ENCODE measurements at regions not wholly inside any gene's neighbourhood (a gene's known extent, or its start where the extent isn't known, plus 50 kb on each side); places are given as distances from the start of the nearest gene placed in this dataset.

- ChIA-PET POLR2A (ENCODE audit: low non-redundant PET) (no interaction called here), CTCF (interaction anchor here (0.7 kb wide), 1 partner anchor 234 kb away, joined by 3 read pairs; no protein-coding TSS in a partner anchor)
- no TSS peak for BruUV-seq (replicated peaks)
- Histone ChIP-seq H3K4me3 (ENCODE audit: low read depth, low read length, poor library complexity, severe bottlenecking) (no peak overlapping the region), H3K4me1 (ENCODE audit: insufficient read depth, low read length, poor library complexity, severe bottlenecking) (no peaks in the 10 kb centered on the region), H3K36me3 (ENCODE audit: insufficient read depth, low read length, poor library complexity, severe bottlenecking) (no peaks in the 10 kb centered on the region), H3K27me3 (replicated peaks; ENCODE audit: insufficient read depth, low read depth, low read length, poor library complexity) (no peaks in the 10 kb centered on the region), H3K9me3 (ENCODE audit: low read depth, low read length, poor library complexity, severe bottlenecking) (no peaks in the 10 kb centered on the region), H3K27ac (ENCODE audit: low read depth, low read length, poor library complexity, severe bottlenecking) (no peak overlapping the region)
- TF ChIP-seq EZH2 (IDR thresholded peaks at IDR 0.05; ENCODE audit: borderline replicate concordance, low read depth, low read length, poor library complexity, severe bottlenecking) (no peak), CTCF (conservative IDR thresholded peaks at IDR 0.05; ENCODE audit: low read depth, low read length) (no peak)
- no peak for DNase-seq (ENCODE audit: low spot score)
- intact Hi-C loops (cut with micrococcal nuclease; ENCODE audit: unreplicated experiment): no loop called here
Observed at GRCh38 chr7:35365523-35365922, 111.6 kb upstream of the TBX20 start.

- BruUV-seq (replicated peaks): no TSS peak
- no peaks in the 10 kb centered on the region for H3K27me3 ChIP-seq (replicated peaks; ENCODE audit: insufficient read depth, low read depth, low read length, poor library complexity)
- ChIA-PET CTCF (no interaction called here), POLR2A (ENCODE audit: low non-redundant PET) (no interaction called here)
- no peaks in the 10 kb centered on the region for H3K36me3 ChIP-seq (ENCODE audit: insufficient read depth, low read length, poor library complexity, severe bottlenecking)
- TF ChIP-seq CTCF (conservative IDR thresholded peaks at IDR 0.05; ENCODE audit: low read depth, low read length) (no peak), EZH2 (IDR thresholded peaks at IDR 0.05; ENCODE audit: borderline replicate concordance, low read depth, low read length, poor library complexity, severe bottlenecking) (no peak)
- H3K9me3 ChIP-seq (ENCODE audit: low read depth, low read length, poor library complexity, severe bottlenecking): no peaks in the 10 kb centered on the region
- no peak overlapping the region for H3K4me3 ChIP-seq (ENCODE audit: low read depth, low read length, poor library complexity, severe bottlenecking)
- intact Hi-C loops (cut with micrococcal nuclease; ENCODE audit: unreplicated experiment): no loop called here
- no peak for DNase-seq (ENCODE audit: low spot score)
- H3K27ac ChIP-seq (ENCODE audit: low read depth, low read length, poor library complexity, severe bottlenecking): no peak overlapping the region
- no peaks in the 10 kb centered on the region for H3K4me1 ChIP-seq (ENCODE audit: insufficient read depth, low read length, poor library complexity, severe bottlenecking)
Observed at GRCh38 chr7:35362341-35362740, 108.4 kb upstream of the TBX20 start.

GRCh38 chr7:35359423-35359822 is 105.5 kb upstream of the TBX20 start:
- DNase-seq (ENCODE audit: low spot score): no peak
- no peaks in the 10 kb centered on the region for H3K4me1 ChIP-seq (ENCODE audit: insufficient read depth, low read length, poor library complexity, severe bottlenecking)
- no peaks in the 10 kb centered on the region for H3K36me3 ChIP-seq (ENCODE audit: insufficient read depth, low read length, poor library complexity, severe bottlenecking)
- no peaks in the 10 kb centered on the region for H3K9me3 ChIP-seq (ENCODE audit: low read depth, low read length, poor library complexity, severe bottlenecking)
- no TSS peak for BruUV-seq (replicated peaks)
- H3K27me3 ChIP-seq (replicated peaks; ENCODE audit: insufficient read depth, low read depth, low read length, poor library complexity): no peaks in the 10 kb centered on the region
- H3K4me3 ChIP-seq (ENCODE audit: low read depth, low read length, poor library complexity, severe bottlenecking): no peak overlapping the region
- intact Hi-C loops (cut with micrococcal nuclease; ENCODE audit: unreplicated experiment): no loop called here
- H3K27ac ChIP-seq (ENCODE audit: low read depth, low read length, poor library complexity, severe bottlenecking): no peak overlapping the region
- ChIA-PET CTCF (no interaction called here), POLR2A (ENCODE audit: low non-redundant PET) (no interaction called here)
- TF ChIP-seq EZH2 (IDR thresholded peaks at IDR 0.05; ENCODE audit: borderline replicate concordance, low read depth, low read length, poor library complexity, severe bottlenecking) (no peak), CTCF (conservative IDR thresholded peaks at IDR 0.05; ENCODE audit: low read depth, low read length) (no peak)
